Pulmonary artery endothelial cell (primary cell): ENCODE measurements at regions not wholly inside any gene's neighbourhood (a gene's known extent, or its start where the extent isn't known, plus 50 kb on each side); places are given as distances from the start of the nearest gene placed in this dataset.

Source experiments
- DNase-seq: peaks from one replicate; pipeline ENCODE4 v3.0.0-alpha.2; 2011; ENCODE audit warnings: low read depth, low spot score

- DNase-seq = no peak
Measured at GRCh38 chr2:204321027-204321800, 224.1 kb upstream of the PARD3B start.

GRCh38 chr2:204321910-204322751 lies 223.1 kb upstream of the PARD3B start:
- DNase-seq = peak; percentile 97

- DNase-seq = peak; percentile 80
Measured at GRCh38 chr2:204325468-204325867, 219.8 kb upstream of the PARD3B start.

GRCh38 chr2:204328373-204328772 lies 216.9 kb upstream of the PARD3B start:
- no peak for DNase-seq

GRCh38 chr2:204329016-204329415 lies 216.3 kb upstream of the PARD3B start:
- DNase-seq = no peak

GRCh38 chr2:204329532-204329931 lies 215.7 kb upstream of the PARD3B start:
- DNase-seq = no peak

GRCh38 chr2:204331180-204331579 lies 214.1 kb upstream of the PARD3B start:
- no peak for DNase-seq

GRCh38 chr2:204331988-204332387 lies 213.3 kb upstream of the PARD3B start:
- DNase-seq = no peak

GRCh38 chr2:204332706-204333105 lies 212.6 kb upstream of the PARD3B start:
- DNase-seq = no peak

GRCh38 chr2:204333861-204334260 lies 211.4 kb upstream of the PARD3B start:
- no peak for DNase-seq

GRCh38 chr2:204335451-204336058 lies 209.7 kb upstream of the PARD3B start:
- no peak for DNase-seq

GRCh38 chr2:204336153-204336744 lies 209.0 kb upstream of the PARD3B start:
- DNase-seq = no peak

- DNase-seq = no peak
Measured at GRCh38 chr2:204337638-204338037, 207.6 kb upstream of the PARD3B start.

- no peak for DNase-seq
Measured at GRCh38 chr2:204339212-204339715, 206.0 kb upstream of the PARD3B start.

- no peak for DNase-seq
Measured at GRCh38 chr2:204340511-204340910, 204.8 kb upstream of the PARD3B start.

GRCh38 chr2:204341887-204342276 lies 203.4 kb upstream of the PARD3B start:
- DNase-seq = no peak

- DNase-seq = no peak
Measured at GRCh38 chr2:204343685-204344084, 201.6 kb upstream of the PARD3B start.

- DNase-seq = no peak
Measured at GRCh38 chr2:204344119-204344518, 201.2 kb upstream of the PARD3B start.

GRCh38 chr2:204346906-204347305 lies 198.4 kb upstream of the PARD3B start:
- DNase-seq = no peak

GRCh38 chr2:204353823-204354222 lies 191.5 kb upstream of the PARD3B start:
- no peak for DNase-seq

GRCh38 chr2:204354442-204354856 lies 190.8 kb upstream of the PARD3B start:
- no peak for DNase-seq

- DNase-seq = no peak
Measured at GRCh38 chr2:204355688-204356087, 189.6 kb upstream of the PARD3B start.
